DOHH2 (cell line): ENCODE measurements at regions not wholly inside any gene's neighbourhood (a gene's known extent, or its start where the extent isn't known, plus 50 kb on each side); places are given as distances from the start of the nearest gene placed in this dataset.

ENCODE experiments used
- H3F3A ChIP-seq: fragments of 200-600 bp; sonication (generic), shearing (Covaris generic); 2 replicates; pipeline ENCODE4 v1.6.0; 2016; ENCODE audit warnings: antibody characterized with exemption, mild to moderate bottlenecking; ENCODE audit not compliant: control insufficient read depth, insufficient read depth
- H3K27ac ChIP-seq: fragments of 200-600 bp; sonication (generic); 2 replicates; pipeline ENCODE4 v1.5.1; 2014; ENCODE audit warnings: low read depth, mild to moderate bottlenecking, low read length, moderate library complexity
- H3K27me3 ChIP-seq: fragments of 200-600 bp; sonication (generic); 2 replicates; pipeline ENCODE4 v1.6.1; 2014; ENCODE audit warnings: mild to moderate bottlenecking, low read length, mixed read lengths; ENCODE audit not compliant: control insufficient read depth
- H3K36me3 ChIP-seq: fragments of 200-600 bp; sonication (generic); 2 replicates; pipeline ENCODE4 v1.6.1; 2014; ENCODE audit warnings: mild to moderate bottlenecking, low read length, moderate library complexity, mixed read lengths; ENCODE audit not compliant: control insufficient read depth
- H3K4me1 ChIP-seq: fragments of 200-600 bp; sonication (generic); 2 replicates; pipeline ENCODE4 v1.6.1; 2014; ENCODE audit warnings: mild to moderate bottlenecking, low read length, mixed read lengths; ENCODE audit not compliant: control insufficient read depth
- H3K4me2 ChIP-seq: fragments of 200-600 bp; sonication (generic); 2 replicates; pipeline ENCODE4 v1.6.0; 2014; ENCODE audit warnings: mild to moderate bottlenecking, low read length, moderate library complexity
- H3K4me3 ChIP-seq: fragments of 200-600 bp; sonication (generic); 2 replicates; pipeline ENCODE4 v1.5.1; 2014; ENCODE audit warnings: mild to moderate bottlenecking, low read length, mixed read lengths
- H3K79me2 ChIP-seq: fragments of 200-600 bp; sonication (generic); 2 replicates; pipeline ENCODE4 v1.6.1; 2014; ENCODE audit warnings: mild to moderate bottlenecking, low read length, mixed read lengths; ENCODE audit not compliant: control insufficient read depth
- H3K9me2 ChIP-seq: fragments of 200-600 bp; sonication (generic); replicated peaks from 2 replicates; pipeline ENCODE4 v1.6.1; 2014; ENCODE audit warnings: mild to moderate bottlenecking, low read length, mixed read lengths; ENCODE audit not compliant: control insufficient read depth
- H3K9me3 ChIP-seq: fragments of 200-600 bp; sonication (generic); 2 replicates; pipeline ENCODE4 v1.6.1; 2014; ENCODE audit warnings: antibody characterized with exemption, low read length, mixed read lengths; ENCODE audit not compliant: control insufficient read depth, insufficient read depth
- H4K20me1 ChIP-seq: fragments of 200-600 bp; sonication (generic); 2 replicates; pipeline ENCODE4 v1.6.0; 2014; ENCODE audit warnings: low read depth, mild to moderate bottlenecking, antibody characterized with exemption, low read length, moderate library complexity; ENCODE audit not compliant: control insufficient read depth, insufficient read depth
- EZH2phosphoT487 ChIP-seq: fragments of 200-600 bp; sonication (generic); IDR thresholded peaks from 2 replicates; pipeline ENCODE4 v1.6.1; 2017; ENCODE audit warnings: borderline replicate concordance, mild to moderate bottlenecking, antibody characterized with exemption, low read length, moderate library complexity, mixed read lengths
- TF ChIP-seq, protein P1 (sequence below): fragments of 200-600 bp; sonication (generic); IDR thresholded peaks from one replicate; pipeline ENCODE4 v1.5.1; 2014; ENCODE audit warnings: antibody characterized with exemption, mild to moderate bottlenecking, low read depth, low read length; ENCODE audit not compliant: poor library complexity, severe bottlenecking

DNA sequence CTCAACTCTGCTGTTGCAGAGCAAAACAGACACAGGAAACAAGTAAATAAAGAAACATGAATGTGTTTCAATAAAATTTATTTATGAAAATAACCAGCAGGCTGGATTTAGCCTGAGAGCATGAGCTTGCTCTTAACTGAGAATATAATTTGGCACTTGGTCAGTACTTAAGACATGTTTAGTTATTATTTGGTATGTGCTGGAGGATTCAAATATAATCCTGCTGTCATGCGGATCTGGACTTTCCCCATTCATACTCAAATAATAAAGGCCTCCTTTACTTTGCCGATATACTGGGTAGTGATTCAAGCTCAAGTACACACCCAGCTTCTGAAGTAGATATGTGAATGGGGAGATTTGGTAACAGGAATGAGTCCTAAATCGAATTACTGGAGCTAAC lies 465.5 kb upstream of the HS3ST1 start:
- H3K27ac ChIP-seq: no peak overlapping the region
- no peak overlapping the region for H3K4me3 ChIP-seq
- no peaks in the 10 kb centered on the region for H3K4me1 ChIP-seq
- no peaks in the 10 kb centered on the region for H3K79me2 ChIP-seq
- no peaks in the 10 kb centered on the region for H3K27me3 ChIP-seq
- H3F3A ChIP-seq: no peaks in the 10 kb centered on the region
- no peak for TF ChIP-seq EZH2phosphoT487
- TF ChIP-seq, protein P1, sequence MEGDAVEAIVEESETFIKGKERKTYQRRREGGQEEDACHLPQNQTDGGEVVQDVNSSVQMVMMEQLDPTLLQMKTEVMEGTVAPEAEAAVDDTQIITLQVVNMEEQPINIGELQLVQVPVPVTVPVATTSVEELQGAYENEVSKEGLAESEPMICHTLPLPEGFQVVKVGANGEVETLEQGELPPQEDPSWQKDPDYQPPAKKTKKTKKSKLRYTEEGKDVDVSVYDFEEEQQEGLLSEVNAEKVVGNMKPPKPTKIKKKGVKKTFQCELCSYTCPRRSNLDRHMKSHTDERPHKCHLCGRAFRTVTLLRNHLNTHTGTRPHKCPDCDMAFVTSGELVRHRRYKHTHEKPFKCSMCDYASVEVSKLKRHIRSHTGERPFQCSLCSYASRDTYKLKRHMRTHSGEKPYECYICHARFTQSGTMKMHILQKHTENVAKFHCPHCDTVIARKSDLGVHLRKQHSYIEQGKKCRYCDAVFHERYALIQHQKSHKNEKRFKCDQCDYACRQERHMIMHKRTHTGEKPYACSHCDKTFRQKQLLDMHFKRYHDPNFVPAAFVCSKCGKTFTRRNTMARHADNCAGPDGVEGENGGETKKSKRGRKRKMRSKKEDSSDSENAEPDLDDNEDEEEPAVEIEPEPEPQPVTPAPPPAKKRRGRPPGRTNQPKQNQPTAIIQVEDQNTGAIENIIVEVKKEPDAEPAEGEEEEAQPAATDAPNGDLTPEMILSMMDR: no peak
- H3K9me2 ChIP-seq: no peaks in the 10 kb centered on the region
- no peaks in the 10 kb centered on the region for H4K20me1 ChIP-seq
- H3K36me3 ChIP-seq: no peaks in the 10 kb centered on the region
- peaks cover 4% of the 10 kb centered on the region; the same call in 1 of the 2 replicates for H3K9me3 ChIP-seq
- H3K4me2 ChIP-seq: no peak overlapping the region

DNA sequence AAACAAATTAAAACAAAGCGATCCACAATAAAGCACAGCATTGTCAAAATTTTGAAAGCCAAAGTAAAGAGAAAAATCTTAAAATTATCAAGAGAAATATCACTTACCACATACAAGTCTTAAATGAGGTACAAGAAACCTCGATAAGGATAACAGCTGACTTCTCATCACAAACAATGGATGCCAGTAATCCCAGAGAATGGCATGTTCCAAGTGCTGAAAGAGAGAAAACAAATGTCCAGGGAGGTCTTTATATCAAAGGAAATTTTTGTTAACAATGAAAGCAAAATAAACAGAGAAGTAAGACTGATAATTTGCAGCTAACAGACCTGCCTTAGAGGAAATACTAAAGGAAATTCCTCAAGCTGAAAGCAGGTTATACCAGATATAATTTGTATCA lies 460.4 kb upstream of the HS3ST1 start:
- Histone ChIP-seq H3K9me2 (no peaks in the 10 kb centered on the region; the same call in 1 of the 2 replicates), H3K4me3 (no peak overlapping the region), H3K27me3 (no peaks in the 10 kb centered on the region), H3K4me1 (no peaks in the 10 kb centered on the region), H3F3A (no peaks in the 10 kb centered on the region), H3K9me3 (no peaks in the 10 kb centered on the region), H3K36me3 (no peaks in the 10 kb centered on the region), H3K79me2 (no peaks in the 10 kb centered on the region), H3K4me2 (no peak overlapping the region), H3K27ac (no peak overlapping the region), H4K20me1 (no peaks in the 10 kb centered on the region)
- TF ChIP-seq, protein P1: no peak
- TF ChIP-seq EZH2phosphoT487: no peak

DNA sequence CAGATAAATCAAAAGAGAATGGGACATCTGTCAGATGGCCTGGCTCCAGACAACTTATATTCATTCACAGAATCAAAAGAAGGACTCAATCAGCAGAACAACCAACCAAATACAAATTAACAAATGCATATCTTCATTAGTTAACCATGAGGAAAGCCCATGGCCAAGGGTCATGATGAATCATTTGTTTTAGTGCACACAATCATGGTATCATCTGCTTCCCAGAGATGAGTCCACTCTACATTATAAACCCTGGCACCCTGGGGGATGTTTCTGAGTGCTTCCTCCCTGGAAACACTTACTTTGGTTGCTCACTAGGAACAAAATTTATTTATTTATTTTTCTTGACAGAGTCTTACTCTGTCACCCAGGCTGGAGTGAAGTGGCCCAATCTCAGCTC lies 453.3 kb upstream of the HS3ST1 start:
- no peaks in the 10 kb centered on the region for H3F3A ChIP-seq
- TF ChIP-seq EZH2phosphoT487: no peak
- TF ChIP-seq, protein P1: no peak
- no peak overlapping the region for H3K27ac ChIP-seq
- H3K9me3 ChIP-seq: no peaks in the 10 kb centered on the region
- no peaks in the 10 kb centered on the region for H3K79me2 ChIP-seq
- no peaks in the 10 kb centered on the region for H3K36me3 ChIP-seq
- no peaks in the 10 kb centered on the region; the same call in 1 of the 2 replicates for H3K9me2 ChIP-seq
- no peak overlapping the region for H3K4me3 ChIP-seq
- no peaks in the 10 kb centered on the region for H3K4me1 ChIP-seq
- H3K27me3 ChIP-seq: no peaks in the 10 kb centered on the region
- no peak overlapping the region for H3K4me2 ChIP-seq
- H4K20me1 ChIP-seq: no peaks in the 10 kb centered on the region
